NCI-H524 treated with DMSO at 0.1 percent for 48 hours (cell line): ENCODE measurements at regions not wholly inside any gene's neighbourhood (a gene's known extent, or its start where the extent isn't known, plus 50 kb on each side); places are given as distances from the start of the nearest gene placed in this dataset.
"Not testable (repeated sequence)": the region's sequence is repeated elsewhere in the genome, so short reads cannot be mapped to it uniquely, and the experiment has no call there.

Experiments used
- DNase-seq: peaks from one replicate; lab custom pipeline; 2025; lab: John Stamatoyannopoulos, UW

DNA sequence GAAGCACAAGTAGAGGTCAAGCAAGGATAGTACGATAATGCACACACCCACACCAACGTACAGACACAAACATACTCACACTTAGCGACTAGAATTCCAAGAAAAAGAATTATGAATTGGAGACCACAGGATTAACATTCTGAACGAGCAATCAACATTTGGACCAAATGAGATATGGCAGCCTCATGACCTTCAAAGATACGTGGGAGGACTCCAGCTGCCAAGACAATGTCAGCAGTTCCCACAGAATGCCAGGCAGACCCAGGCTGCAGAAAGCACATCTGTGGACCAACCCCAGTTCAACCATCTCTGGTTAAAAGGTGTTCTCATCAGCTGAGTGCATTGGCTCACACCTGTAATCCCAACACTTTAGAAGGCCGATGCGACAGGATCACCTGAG, 187.6 kb upstream of the GRAMD2B start:
- DNase-seq: no peak

DNA sequence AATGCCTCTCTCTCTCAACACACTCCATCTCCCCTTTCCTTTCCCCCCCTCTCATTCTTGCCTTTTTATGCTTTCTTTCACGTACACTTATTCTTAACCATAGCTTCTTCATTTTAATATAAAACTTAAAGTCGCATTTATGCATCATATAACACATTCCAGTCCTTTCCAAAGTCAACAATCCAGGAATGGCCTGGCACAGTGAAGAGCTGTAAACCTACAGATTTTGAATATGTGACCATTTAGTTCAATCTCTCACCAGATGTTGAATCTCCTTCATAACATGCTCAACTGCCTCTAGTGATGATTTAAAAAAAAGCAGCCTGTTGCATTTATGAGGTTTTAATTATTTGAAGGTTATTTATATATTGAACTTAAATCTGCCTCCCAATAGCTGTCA, 186.2 kb upstream of the GRAMD2B start:
- DNase-seq: no peak

DNA sequence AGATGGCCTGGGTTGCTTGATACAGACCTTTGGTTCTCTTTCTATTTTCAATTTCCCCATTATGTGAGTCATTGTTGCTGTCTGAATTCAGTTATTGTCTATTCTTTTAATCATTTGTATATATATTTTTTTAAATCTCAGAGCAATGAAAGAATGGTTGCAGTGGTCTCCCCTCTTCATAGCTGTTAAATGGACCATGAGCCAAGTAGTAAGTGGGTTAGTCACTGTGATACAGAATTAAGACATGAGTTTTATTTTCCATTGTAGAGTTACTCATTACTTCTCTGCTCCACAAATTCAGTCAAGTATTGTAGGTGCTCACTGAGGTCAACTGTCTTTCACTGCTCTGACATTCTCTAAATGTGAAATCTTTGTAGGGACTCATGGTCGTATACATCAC, 174.6 kb upstream of the GRAMD2B start:
- no peak for DNase-seq

DNA sequence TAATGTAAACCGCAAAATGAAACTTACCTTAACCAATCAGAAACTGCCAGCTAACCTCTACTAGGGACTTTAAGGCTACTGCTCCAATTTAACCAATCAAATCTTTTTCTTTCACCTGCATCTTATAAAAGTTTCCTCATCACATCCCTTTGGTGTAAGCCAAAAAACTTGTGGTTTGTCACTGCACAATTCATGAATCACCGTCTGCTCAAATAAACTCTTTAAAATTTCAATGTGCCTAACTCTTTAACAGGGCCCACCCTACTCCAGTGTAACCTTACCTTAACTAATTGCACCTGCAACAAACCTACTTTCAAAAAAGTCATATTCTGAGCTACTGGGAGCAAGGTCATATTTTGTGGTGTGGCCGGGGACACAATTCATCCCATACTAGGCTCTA, 172.2 kb upstream of the GRAMD2B start:
- DNase-seq: no peak

DNA sequence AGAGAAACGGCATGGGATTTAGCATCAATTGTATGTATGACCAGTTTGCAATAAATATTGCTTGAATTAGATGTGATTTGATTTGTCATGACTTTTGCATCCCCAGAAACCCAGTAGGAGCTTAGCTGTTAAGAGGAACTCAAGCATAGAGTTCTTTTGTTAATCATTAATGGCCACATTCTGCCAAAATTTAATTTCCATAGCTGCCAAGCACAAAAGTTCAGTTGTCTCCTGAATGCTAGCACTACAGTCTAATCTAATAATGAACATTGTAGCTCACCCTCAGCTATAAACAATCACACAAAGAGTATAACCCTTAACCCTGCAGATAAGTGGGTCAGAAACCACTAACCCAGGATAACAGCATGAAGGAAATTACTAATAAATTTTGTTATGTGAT, 169.8 kb upstream of the GRAMD2B start:
- no peak for DNase-seq

DNA sequence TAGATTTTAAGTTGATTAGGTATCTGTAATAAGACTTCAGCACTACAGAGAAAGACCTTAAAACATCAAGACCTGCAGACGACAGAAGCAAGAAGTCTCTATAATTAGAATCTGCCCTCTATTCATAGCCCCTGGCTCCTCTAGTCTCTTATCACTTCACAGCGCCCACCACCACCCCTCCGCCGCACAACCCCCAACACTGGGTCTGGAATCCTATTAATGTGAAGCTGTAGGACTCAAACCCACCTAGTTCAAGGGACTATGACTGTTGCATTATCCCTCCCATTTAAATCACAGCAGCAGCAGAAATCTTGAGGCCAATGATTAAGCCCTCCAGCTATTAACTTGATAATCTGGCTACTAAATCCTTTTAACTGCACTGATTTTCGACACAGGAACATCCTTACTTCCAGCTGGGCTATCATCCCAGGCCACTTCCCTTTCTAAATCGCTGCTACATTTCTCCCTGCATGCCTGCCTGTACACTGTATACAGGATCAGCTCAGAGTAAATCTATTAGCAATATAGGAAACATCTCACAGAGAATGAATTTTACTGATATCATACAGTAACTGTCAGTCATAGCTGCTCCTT, 159.5 kb upstream of the GRAMD2B start:
- peak; percentile 49 for DNase-seq

GRCh38 chr5:126265917-126266316, 157.3 kb upstream of the GRAMD2B start:
- DNase-seq: no peak

- DNase-seq: no peak
Observed at GRCh38 chr5:126267438-126267837, 155.8 kb upstream of the GRAMD2B start.

DNA sequence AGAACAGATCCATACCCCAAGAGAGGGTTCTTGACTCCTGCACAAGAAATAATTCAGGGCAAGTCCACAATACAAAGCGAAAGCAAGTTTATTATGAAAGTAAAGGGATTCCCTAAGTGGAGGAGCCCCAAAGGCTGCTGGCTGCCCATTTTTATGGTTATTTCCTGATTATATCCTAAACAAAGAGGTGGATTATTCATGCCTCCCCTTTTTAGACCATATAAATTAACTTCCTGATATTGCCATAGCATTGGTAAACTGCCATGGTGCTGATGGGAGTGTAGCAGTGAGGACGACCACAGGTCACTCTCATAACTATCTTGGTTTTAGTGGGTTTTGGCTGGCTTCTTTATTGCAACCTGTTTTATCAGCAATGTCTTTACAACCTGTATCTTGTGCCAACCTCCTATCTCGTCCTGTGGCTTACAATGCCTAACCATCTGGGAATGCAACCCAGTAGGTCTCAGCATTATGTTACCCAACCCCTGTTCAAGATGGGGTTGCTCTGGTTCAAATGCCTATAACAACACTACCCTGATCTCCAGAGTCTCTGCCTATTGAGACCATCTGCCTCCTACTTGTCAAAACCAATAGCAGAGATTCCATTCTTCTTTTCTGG, 154.4 kb upstream of the GRAMD2B start:
- DNase-seq: no peak

- DNase-seq: peak; percentile 70
Observed at GRCh38 chr5:126269511-126269910, 153.7 kb upstream of the GRAMD2B start.

DNA sequence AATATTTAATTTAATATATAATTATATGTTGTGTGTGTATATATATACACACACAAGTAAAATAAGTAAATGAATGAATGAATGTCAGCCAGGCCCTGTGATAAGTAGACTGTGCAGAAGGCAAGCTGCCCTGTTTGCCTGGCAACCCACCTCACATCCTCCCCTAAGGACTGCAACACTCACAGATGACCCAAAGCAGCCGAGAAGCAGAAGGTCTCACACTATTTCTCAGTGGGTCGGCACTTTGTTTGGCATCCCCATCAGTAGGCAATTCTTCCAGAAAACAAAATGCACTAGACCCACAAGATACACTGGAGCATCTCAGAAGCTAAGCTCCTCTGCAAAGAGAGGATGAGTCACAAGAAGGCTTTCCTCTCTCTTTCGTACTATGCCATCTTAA, 152.1 kb upstream of the GRAMD2B start:
- no peak for DNase-seq

GRCh38 chr5:126274076-126274762, 149.0 kb upstream of the GRAMD2B start:
- DNase-seq: no peak

GRCh38 chr5:126274763-126275125, 148.5 kb upstream of the GRAMD2B start:
- DNase-seq: no peak

GRCh38 chr5:126277762-126278161, 145.4 kb upstream of the GRAMD2B start:
- DNase-seq: no peak

DNA sequence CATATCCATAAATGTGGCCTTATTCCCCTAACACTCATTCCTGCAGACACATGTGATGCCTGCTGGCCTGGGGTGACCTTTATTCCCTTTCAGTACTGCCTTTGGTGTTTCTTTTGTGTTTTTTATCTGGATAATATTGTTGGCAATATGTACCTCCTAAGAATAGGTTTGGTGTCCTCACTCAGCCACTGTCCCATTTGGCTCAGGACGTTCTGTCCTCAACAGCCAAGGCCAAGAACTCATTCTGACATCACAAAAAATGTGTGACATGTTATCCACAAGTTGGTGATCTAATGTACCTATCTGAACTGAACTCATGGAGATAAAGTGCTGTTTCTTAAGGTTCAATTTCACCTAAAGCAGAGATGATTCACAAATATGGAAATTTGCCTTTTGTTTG, 142.9 kb upstream of the GRAMD2B start:
- no peak for DNase-seq

DNA sequence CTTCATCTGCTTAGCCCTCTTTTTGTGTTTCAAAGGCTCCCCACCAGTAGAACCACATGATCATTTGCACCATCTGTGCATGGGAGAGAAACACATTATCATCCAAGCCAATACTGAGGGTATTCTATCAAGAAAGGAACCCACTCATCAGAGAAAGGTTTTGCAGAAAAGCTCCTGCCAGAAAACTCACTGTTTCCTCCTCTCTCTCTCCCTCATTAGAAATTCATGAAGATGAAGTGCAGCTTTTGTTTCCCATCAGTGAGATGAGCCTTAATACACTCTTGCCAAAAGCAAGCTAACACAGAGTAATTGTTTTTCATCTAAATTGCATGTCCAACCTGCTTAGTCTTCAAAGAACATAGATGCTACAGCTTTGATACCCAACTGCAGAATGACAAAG, 142.4 kb upstream of the GRAMD2B start:
- no peak for DNase-seq

- DNase-seq: no peak
Observed at GRCh38 chr5:126284977-126285696, 138.1 kb upstream of the GRAMD2B start.

DNA sequence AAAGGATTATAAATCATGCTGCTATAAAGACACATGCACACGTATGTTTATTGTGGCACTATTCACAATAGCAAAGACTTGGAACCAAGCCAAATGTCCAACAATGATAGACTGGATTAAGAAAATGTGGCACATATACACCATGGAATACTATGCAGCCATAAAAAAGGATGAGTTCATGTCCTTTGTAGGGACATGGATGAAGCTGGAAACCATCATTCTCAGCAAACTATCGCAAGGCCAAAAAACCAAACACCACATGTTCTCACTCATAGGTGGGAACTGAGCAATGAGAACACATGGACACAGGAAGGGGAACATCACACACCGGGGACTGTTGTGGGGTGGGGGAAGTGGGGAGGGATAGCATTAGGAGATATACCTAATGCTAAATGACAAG, 127.1 kb upstream of the GRAMD2B start:
- DNase-seq: not testable (repeated sequence)

DNA sequence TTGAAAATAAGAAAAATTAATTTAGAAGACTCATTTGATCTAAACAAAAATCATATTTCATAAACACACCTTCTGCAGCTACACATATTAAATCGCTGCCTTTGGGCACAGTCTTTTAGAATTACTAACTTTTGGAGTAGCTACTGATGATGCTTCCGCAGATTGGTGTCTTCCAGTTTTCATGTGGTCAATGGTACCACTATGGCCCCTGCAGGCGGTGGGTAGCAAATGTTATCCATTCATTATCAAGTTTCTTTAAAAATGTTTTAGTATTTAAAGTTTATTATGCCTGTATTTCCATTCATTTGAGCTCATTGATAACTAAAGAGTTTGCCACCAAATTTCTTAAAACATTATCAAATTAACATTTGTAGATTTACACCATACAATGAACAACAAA, 122.9 kb upstream of the GRAMD2B start:
- no peak for DNase-seq

DNA sequence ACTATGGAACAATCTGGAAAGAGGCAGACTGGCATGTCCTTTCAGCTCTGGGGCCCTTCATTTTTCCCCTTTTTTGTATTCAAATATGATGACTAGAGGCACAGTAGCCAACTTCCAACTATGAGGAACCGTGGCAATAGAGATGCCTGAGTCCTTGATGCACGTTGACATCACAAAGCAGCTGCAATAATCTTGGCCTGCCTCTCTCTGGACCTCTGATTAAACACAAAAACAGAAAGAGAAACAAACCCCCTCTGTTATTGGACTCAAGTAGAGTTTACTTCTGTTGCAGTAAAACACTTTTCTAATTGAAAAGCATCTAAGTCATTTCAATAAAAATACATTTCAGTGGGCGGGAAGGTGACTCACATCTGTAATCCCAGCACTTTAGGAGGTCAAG, 122.2 kb upstream of the GRAMD2B start:
- DNase-seq: no peak

DNA sequence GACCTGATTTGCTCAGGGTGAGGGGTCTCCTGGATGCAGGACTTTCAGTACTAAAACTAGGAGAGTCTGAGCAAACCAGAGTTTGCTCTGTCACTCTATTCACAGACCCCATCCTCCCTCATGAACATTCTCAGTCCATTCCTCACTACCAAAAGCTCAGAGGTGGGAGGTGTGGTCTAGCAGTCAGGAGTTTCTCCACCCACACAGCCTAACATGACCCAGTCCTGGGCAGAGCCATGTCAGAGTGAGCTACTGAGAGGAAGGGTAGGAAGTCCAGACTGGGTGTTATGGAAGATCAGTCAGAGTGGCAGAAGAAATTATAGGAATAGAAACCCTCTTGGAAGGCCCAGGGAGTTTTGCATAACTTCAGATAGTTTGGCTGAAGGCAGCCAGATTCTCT, 113.3 kb upstream of the GRAMD2B start:
- DNase-seq: no peak

- DNase-seq: no peak
Observed at GRCh38 chr5:126311766-126312165, 111.4 kb upstream of the GRAMD2B start.

DNA sequence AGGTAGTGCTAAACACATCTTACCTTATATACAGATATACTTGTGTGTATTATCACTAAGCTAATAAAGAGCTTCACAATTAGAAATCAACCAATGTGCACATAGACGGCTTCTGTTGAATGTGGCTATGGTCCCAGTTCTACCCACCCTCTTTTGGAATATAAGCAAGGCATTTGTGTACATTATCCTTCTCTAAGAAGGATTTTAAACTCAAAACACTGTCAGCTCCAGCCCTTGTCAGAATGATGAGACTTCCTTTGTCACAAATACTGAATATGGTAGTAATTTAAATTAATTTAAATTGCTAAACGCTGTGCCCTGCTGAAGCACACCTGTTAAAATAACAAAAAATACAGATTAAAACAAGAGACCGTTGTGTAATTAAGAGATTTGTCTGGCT, 107.9 kb upstream of the GRAMD2B start:
- DNase-seq: no peak
